KMS-11 (cell line): ENCODE measurements at regions not wholly inside any gene's neighbourhood (a gene's known extent, or its start where the extent isn't known, plus 50 kb on each side); places are given as distances from the start of the nearest gene placed in this dataset.

Experiments used
- H2AFZ ChIP-seq: fragments of 200-600 bp; sonication (generic); 2 replicates; pipeline ENCODE4 v1.6.1; 2016; ENCODE audit warnings: antibody characterized with exemption, mixed run types, low read depth
- H3K27ac ChIP-seq: fragments of 200-600 bp; sonication (generic); 2 replicates; pipeline ENCODE4 v1.6.1; 2016; ENCODE audit warnings: mild to moderate bottlenecking, mixed run types
- H3K27me3 ChIP-seq: fragments of 200-600 bp; sonication (generic); 2 replicates; pipeline ENCODE4 v1.6.1; 2017; ENCODE audit warnings: mild to moderate bottlenecking, low read depth, mixed run types, moderate library complexity; ENCODE audit not compliant: insufficient read depth
- H3K36me3 ChIP-seq: fragments of 200-600 bp; sonication (generic); 2 replicates; pipeline ENCODE4 v1.6.1; 2017; ENCODE audit warnings: mild to moderate bottlenecking, mixed run types; ENCODE audit not compliant: insufficient read depth
- H3K4me1 ChIP-seq: fragments of 200-600 bp; sonication (generic); 2 replicates; pipeline ENCODE4 v1.6.1; 2016; ENCODE audit warnings: mild to moderate bottlenecking, low read depth, mixed run types; ENCODE audit not compliant: poor library complexity, severe bottlenecking
- H3K4me2 ChIP-seq: fragments of 200-600 bp; sonication (generic); 2 replicates; pipeline ENCODE4 v1.7.0; 2016; ENCODE audit warnings: mild to moderate bottlenecking, mixed run types
- H3K4me3 ChIP-seq: fragments of 200-600 bp; sonication (generic); IDR thresholded peaks from 2 replicates; pipeline ENCODE4 v1.6.1; 2017; ENCODE audit warnings: low read depth, low read length, mixed read lengths; ENCODE audit not compliant: insufficient read depth
- H3K79me2 ChIP-seq: fragments of 200-600 bp; sonication (generic); 2 replicates; pipeline ENCODE4 v1.6.1; 2016; ENCODE audit warnings: low read depth, mixed run types; ENCODE audit not compliant: insufficient read depth
- H3K9ac ChIP-seq: fragments of 200-600 bp; sonication (generic); 2 replicates; pipeline ENCODE4 v1.6.1; 2016; ENCODE audit warnings: mild to moderate bottlenecking, mixed run types
- H4K20me1 ChIP-seq: fragments of 200-600 bp; sonication (generic); 2 replicates; pipeline ENCODE4 v1.6.1; 2016; ENCODE audit warnings: mild to moderate bottlenecking, mixed run types; ENCODE audit not compliant: insufficient read depth
- CTCF ChIP-seq: fragments of 200-600 bp; sonication (generic); conservative IDR thresholded peaks from 2 replicates; pipeline ENCODE4 v1.6.1; 2017; ENCODE audit warnings: low read depth, mild to moderate bottlenecking, antibody characterized with exemption, low read length, moderate library complexity, mixed read lengths

GRCh38 chrX:137646472-137646871 is 80.5 kb downstream of the ZIC3 start:
- Histone ChIP-seq H4K20me1 (no peaks in the 10 kb centered on the region), H3K4me3 (no peak overlapping the region), H3K79me2 (no peaks in the 10 kb centered on the region), H3K27me3 (no peaks in the 10 kb centered on the region), H3K27ac (no peak overlapping the region), H3K36me3 (no peaks in the 10 kb centered on the region), H2AFZ (no peak overlapping the region), H3K9ac (no peak overlapping the region), H3K4me1 (no peaks in the 10 kb centered on the region), H3K4me2 (no peak overlapping the region)
- TF ChIP-seq CTCF, result no peak

- Histone ChIP-seq H3K9ac (no peak overlapping the region), H3K4me2 (no peak overlapping the region), H3K27ac (no peak overlapping the region), H3K79me2 (no peaks in the 10 kb centered on the region), H4K20me1 (no peaks in the 10 kb centered on the region), H3K4me1 (no peaks in the 10 kb centered on the region), H2AFZ (no peak overlapping the region), H3K36me3 (no peaks in the 10 kb centered on the region), H3K4me3 (no peak overlapping the region), H3K27me3 (no peaks in the 10 kb centered on the region)
- TF ChIP-seq CTCF, result no peak
Measured at GRCh38 chrX:137651647-137652046, 85.7 kb downstream of the ZIC3 start.

- Histone ChIP-seq H3K27me3 (no peaks in the 10 kb centered on the region), H3K4me1 (no peaks in the 10 kb centered on the region), H3K4me2 (no peak overlapping the region), H3K4me3 (no peak overlapping the region), H3K36me3 (no peaks in the 10 kb centered on the region), H3K79me2 (no peaks in the 10 kb centered on the region), H2AFZ (no peak overlapping the region), H3K27ac (no peak overlapping the region), H4K20me1 (no peaks in the 10 kb centered on the region), H3K9ac (no peak overlapping the region)
- TF ChIP-seq CTCF, result no peak
Measured at GRCh38 chrX:137652086-137652485, 86.2 kb downstream of the ZIC3 start.

- H2AFZ ChIP-seq, result no peak overlapping the region
- no peaks in the 10 kb centered on the region for H3K79me2 ChIP-seq
- no peaks in the 10 kb centered on the region for H3K4me1 ChIP-seq
- H3K36me3 ChIP-seq, result no peaks in the 10 kb centered on the region
- H4K20me1 ChIP-seq, result no peaks in the 10 kb centered on the region
- no peak overlapping the region for H3K9ac ChIP-seq
- H3K4me3 ChIP-seq, result no peak overlapping the region
- H3K4me2 ChIP-seq, result no peak overlapping the region
- H3K27ac ChIP-seq, result no peak overlapping the region
- no peak for TF ChIP-seq CTCF
- no peaks in the 10 kb centered on the region for H3K27me3 ChIP-seq
Measured at GRCh38 chrX:137654481-137654880, 88.6 kb downstream of the ZIC3 start.

- H3K27me3 ChIP-seq, result no peaks in the 10 kb centered on the region
- TF ChIP-seq CTCF, result no peak
- no peak overlapping the region for H2AFZ ChIP-seq
- no peak overlapping the region for H3K9ac ChIP-seq
- no peaks in the 10 kb centered on the region for H3K79me2 ChIP-seq
- H3K4me1 ChIP-seq, result no peaks in the 10 kb centered on the region
- no peak overlapping the region for H3K4me3 ChIP-seq
- H3K36me3 ChIP-seq, result no peaks in the 10 kb centered on the region
- H3K27ac ChIP-seq, result no peak overlapping the region
- no peaks in the 10 kb centered on the region for H4K20me1 ChIP-seq
- H3K4me2 ChIP-seq, result no peak overlapping the region
Measured at GRCh38 chrX:137667776-137668175, 101.8 kb downstream of the ZIC3 start.
